ENCODE measurements at regions not wholly inside any gene's neighbourhood (a gene's known extent, or its start where the extent isn't known, plus 50 kb on each side); places are given as distances from the start of the nearest gene placed in this dataset.

DNA sequence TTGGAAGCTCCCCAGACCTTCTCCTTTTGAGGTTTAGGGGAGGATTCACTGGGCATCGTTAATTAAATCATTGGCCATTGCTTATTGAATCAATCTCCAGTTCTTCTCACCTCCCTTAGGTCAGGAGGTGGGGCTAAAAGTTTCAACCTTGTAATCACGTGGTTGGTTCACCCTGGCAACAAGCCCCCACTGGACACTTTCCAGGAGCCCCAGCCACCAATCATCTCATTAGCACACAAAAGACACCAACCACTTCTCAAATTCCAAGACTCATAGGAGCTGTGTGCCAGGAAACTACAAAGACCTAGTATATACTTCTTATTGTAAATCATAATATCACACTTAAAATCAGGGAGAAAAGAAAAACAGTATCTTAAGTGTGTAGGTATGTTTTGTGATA lies 94.6 kb upstream of the PLEKHA5 start:
- intact Hi-C loops (cut with micrococcal nuclease): no loop called here
- no peaks in the 10 kb centered on the region for H3K4me1 Mint-ChIP-seq (ENCODE audit: low read depth)
- no peak overlapping the region for H3K4me3 Mint-ChIP-seq
- peaks cover 7% of the 10 kb centered on the region for H3K9me3 Mint-ChIP-seq
- CTCF ChIA-PET: no interaction called here
- H3K36me3 Mint-ChIP-seq (ENCODE audit: low read depth): no peaks in the 10 kb centered on the region
- no peak overlapping the region for H3K27ac Mint-ChIP-seq
- H3K27me3 Mint-ChIP-seq (ENCODE audit: low read depth): no peaks in the 10 kb centered on the region
- DNase-seq: no peak

DNA sequence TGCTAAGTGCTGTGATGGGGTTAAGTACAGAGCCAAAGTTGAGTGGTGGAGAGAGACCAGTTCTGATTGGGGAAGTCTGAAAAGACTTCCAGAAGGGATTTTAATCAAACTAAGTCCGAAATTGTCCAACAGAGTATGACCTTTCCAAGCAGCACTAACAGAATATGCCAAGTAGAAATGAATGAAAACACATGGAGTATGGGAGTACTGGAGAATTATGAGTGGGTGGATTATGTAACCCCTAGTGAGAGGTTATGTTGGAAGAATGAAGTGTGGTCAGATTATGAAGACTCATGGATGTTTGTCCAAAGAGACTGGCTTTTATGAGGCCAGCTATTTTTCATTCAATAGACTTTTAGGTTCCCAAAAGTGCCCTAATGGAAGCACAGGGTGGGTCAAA lies 94.0 kb upstream of the PLEKHA5 start:
- Mint-ChIP-seq H3K9me3 (peaks cover 7% of the 10 kb centered on the region), H3K4me1 (ENCODE audit: low read depth) (no peaks in the 10 kb centered on the region), H3K36me3 (ENCODE audit: low read depth) (no peaks in the 10 kb centered on the region), H3K4me3 (no peak overlapping the region), H3K27ac (no peak overlapping the region), H3K27me3 (ENCODE audit: low read depth) (no peaks in the 10 kb centered on the region)
- intact Hi-C loops (cut with micrococcal nuclease): no loop called here
- CTCF ChIA-PET: no interaction called here
- no peak for DNase-seq

DNA sequence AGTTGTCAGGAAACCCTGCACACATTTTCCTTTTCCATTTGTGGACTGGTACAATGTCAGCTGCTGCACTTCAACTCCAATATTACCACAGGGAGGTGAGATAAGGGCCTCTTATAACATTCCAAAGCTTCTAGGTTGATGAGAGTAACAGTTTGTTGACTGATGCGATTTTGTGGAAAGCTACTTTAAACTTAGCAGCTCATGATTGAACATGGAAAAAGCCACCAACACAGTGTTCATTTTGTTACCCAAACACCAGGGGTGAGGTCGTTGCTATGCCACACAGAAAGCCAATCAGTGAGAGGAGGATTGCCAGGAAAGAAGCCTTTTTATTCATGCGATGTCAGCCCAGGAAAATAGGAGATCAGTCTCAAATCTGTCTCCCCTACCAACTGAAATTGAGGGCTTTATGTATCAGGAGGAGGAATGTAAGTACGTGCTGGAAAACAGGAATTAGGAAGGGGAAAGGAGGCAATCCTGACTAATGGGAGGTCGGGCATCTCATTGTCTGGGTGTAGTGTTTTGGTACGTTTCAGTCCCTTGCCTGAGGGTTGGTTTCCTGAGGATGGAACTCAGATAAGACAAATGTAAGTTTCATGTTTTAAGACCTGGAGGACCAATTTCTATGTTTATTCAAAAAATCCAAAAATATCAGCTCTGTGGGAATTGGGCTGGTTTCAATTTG lies 92.7 kb upstream of the PLEKHA5 start:
- intact Hi-C loops (cut with micrococcal nuclease): no loop called here
- H3K36me3 Mint-ChIP-seq (ENCODE audit: low read depth): no peaks in the 10 kb centered on the region
- H3K4me3 Mint-ChIP-seq: no peak overlapping the region
- CTCF ChIA-PET: interaction anchor here (0.8 kb wide), 1 partner anchor 1778 kb away, joined by 4 read pairs; no protein-coding TSS in a partner anchor
- no peaks in the 10 kb centered on the region for H3K27me3 Mint-ChIP-seq (ENCODE audit: low read depth)
- H3K9me3 Mint-ChIP-seq: peaks cover 7% of the 10 kb centered on the region
- no peak for DNase-seq
- no peak overlapping the region for H3K27ac Mint-ChIP-seq
- no peaks in the 10 kb centered on the region for H3K4me1 Mint-ChIP-seq (ENCODE audit: low read depth)

DNA sequence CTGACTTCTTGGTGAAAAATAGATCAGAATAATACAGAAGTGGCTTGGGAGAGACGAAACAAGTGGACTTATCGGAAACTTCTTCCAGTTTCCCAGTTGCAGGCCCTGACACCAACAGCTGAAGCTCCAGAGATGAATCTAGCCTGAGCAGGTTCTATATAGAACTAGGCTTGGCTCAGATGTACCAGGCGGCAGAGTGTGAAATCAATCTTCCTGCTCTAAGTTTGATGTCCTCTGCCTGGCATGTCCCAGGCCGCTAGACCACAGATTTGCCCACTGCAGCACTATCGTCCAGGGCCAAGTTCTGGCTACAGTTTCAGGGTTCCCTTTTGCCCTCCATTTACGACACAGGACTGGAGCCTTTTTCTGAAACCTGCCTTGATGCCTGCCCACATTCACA lies 91.3 kb upstream of the PLEKHA5 start:
- Mint-ChIP-seq H3K27ac (no peak overlapping the region), H3K4me1 (ENCODE audit: low read depth) (no peaks in the 10 kb centered on the region), H3K36me3 (ENCODE audit: low read depth) (no peaks in the 10 kb centered on the region), H3K4me3 (no peak overlapping the region), H3K9me3 (peaks cover 4% of the 10 kb centered on the region), H3K27me3 (ENCODE audit: low read depth) (no peaks in the 10 kb centered on the region)
- intact Hi-C loops (cut with micrococcal nuclease): no loop called here
- no peak for DNase-seq
- CTCF ChIA-PET: no interaction called here

DNA sequence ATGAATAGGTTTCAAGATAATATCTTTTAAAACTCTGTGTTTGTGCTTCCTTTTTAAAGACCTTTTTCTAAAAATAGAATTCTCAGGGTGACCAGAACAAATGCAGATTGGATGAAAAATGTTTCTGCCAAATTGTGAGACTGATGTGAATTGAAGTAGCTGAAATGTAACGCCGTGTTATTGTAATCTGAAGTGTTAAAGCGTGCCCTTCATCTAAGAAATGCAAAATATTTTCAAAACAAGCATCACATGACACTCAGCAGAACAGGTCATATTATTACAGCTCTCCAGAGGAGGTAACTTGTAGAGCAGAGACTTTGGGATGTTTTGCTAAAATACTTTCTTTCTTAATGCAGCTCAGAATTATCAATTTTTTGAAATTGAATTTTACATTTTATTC lies 90.0 kb upstream of the PLEKHA5 start:
- intact Hi-C loops (cut with micrococcal nuclease): no loop called here
- H3K27me3 Mint-ChIP-seq (ENCODE audit: low read depth): peaks cover 3% of the 10 kb centered on the region
- H3K4me1 Mint-ChIP-seq (ENCODE audit: low read depth): no peaks in the 10 kb centered on the region
- no peaks in the 10 kb centered on the region for H3K36me3 Mint-ChIP-seq (ENCODE audit: low read depth)
- H3K27ac Mint-ChIP-seq: no peak overlapping the region
- CTCF ChIA-PET: no interaction called here
- no peak overlapping the region for H3K4me3 Mint-ChIP-seq
- no peaks in the 10 kb centered on the region for H3K9me3 Mint-ChIP-seq
- DNase-seq: no peak

DNA sequence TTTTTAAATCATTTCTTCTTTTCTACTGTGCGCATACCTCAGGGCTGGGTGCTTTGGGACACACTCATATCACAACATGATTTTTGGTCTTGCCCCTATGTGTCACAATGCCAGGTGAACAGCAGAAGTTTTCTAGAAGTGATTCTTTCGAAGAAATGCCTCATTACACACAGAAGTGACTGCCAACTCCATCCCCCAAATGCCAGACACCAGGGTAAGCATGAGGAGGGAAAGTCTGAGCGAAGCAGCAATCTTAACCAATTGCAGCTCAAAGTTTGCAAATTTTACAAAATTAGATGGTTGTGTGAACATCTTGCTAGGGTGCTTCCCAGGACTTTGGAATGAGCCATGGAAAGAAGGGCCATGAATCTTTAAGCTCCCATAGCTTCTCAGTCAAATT lies 87.3 kb upstream of the PLEKHA5 start:
- intact Hi-C loops (cut with micrococcal nuclease): no loop called here
- Mint-ChIP-seq H3K9me3 (no peaks in the 10 kb centered on the region), H3K36me3 (ENCODE audit: low read depth) (no peaks in the 10 kb centered on the region), H3K4me1 (ENCODE audit: low read depth) (no peaks in the 10 kb centered on the region), H3K27ac (no peak overlapping the region), H3K4me3 (no peak overlapping the region), H3K27me3 (ENCODE audit: low read depth) (peaks cover 3% of the 10 kb centered on the region)
- DNase-seq: no peak
- CTCF ChIA-PET: no interaction called here

DNA sequence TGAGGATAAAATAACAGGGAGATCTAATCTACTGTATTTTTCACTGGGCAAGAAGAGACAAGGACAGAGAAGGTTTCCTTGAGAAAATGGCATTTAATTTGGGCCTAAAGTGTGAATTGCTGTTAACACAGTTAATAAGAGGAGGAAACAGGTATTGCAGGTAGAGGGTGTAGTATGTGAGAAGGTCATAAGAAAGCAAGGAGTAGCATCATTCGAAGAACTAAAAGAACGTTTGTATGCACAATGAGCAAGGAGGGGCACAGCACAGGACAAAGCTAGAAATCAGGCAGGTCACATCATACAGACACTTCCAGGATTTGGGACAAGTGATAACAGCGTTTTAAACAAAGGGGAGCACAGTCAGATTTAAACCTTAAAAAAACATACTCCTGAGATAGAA lies 85.1 kb upstream of the PLEKHA5 start:
- Mint-ChIP-seq H3K4me1 (ENCODE audit: low read depth) (no peaks in the 10 kb centered on the region), H3K27ac (no peak overlapping the region), H3K4me3 (no peak overlapping the region), H3K36me3 (ENCODE audit: low read depth) (no peaks in the 10 kb centered on the region), H3K9me3 (no peaks in the 10 kb centered on the region), H3K27me3 (ENCODE audit: low read depth) (peaks cover 3% of the 10 kb centered on the region)
- CTCF ChIA-PET: no interaction called here
- intact Hi-C loops (cut with micrococcal nuclease): no loop called here
- DNase-seq: no peak

DNA sequence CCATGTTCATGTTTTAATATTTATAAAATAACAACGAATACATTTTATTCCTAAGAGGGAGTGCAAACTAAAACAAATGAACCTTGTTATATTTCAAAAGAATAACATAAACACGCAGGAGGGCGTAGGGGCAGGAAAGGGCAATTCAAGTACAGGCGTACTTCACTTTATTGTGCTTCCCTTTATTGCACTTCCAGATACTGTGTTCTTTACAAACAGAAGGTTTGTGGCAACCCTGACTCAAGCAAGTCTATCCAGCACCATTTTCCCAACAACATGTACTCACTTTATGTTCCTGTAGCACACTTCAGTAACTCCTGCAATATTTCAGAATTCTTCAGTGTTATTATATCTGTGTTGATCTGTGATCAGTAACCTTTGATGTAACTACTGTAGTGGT lies 84.6 kb upstream of the PLEKHA5 start:
- peaks cover 3% of the 10 kb centered on the region for H3K27me3 Mint-ChIP-seq (ENCODE audit: low read depth)
- DNase-seq: no peak
- H3K36me3 Mint-ChIP-seq (ENCODE audit: low read depth): no peaks in the 10 kb centered on the region
- no peaks in the 10 kb centered on the region for H3K9me3 Mint-ChIP-seq
- CTCF ChIA-PET: no interaction called here
- no peak overlapping the region for H3K27ac Mint-ChIP-seq
- no peaks in the 10 kb centered on the region for H3K4me1 Mint-ChIP-seq (ENCODE audit: low read depth)
- no peak overlapping the region for H3K4me3 Mint-ChIP-seq
- intact Hi-C loops (cut with micrococcal nuclease): no loop called here

DNA sequence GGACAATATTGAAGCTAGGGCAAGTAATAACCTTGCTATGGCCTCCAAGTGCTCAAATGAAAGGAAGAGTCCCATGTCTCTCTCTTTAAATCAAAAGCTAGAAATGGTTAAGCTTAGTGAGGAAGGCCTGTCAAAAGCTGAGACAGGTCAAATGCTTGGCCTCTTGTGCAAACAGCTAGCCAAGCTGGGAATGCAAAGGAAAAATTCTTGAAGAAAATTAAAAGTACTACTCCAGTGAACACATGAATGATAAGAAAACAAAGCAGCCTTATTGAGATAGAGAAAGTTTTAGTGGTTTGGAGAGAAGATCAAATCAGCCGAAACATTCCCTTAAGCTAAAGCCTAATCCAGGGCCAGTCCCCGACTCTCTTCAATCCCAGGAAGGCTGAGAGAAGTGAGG lies 84.1 kb upstream of the PLEKHA5 start:
- H3K9me3 Mint-ChIP-seq: no peaks in the 10 kb centered on the region
- H3K36me3 Mint-ChIP-seq (ENCODE audit: low read depth): no peaks in the 10 kb centered on the region
- no peak for DNase-seq
- CTCF ChIA-PET: no interaction called here
- intact Hi-C loops (cut with micrococcal nuclease): no loop called here
- no peak overlapping the region for H3K4me3 Mint-ChIP-seq
- no peak overlapping the region for H3K27ac Mint-ChIP-seq
- peaks cover 3% of the 10 kb centered on the region for H3K27me3 Mint-ChIP-seq (ENCODE audit: low read depth)
- no peaks in the 10 kb centered on the region for H3K4me1 Mint-ChIP-seq (ENCODE audit: low read depth)

DNA sequence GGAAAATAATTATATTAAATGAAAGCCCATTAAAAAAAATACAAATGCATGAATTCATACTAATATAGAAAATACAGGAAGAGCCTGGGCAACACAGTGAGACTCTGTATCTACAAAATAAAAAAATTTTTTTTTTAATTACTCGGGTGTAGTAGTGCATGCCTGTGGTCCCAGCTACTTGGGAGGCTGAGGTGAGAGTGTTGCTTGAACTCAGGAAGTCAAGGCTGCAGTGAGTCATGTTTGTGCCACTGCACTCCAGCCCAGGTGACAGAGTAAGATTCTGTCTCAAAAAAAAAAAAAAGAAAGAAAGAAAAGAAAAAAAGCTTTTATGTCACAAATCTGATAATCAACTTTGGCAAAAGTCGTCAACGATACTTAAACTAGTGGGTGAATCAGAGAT lies 80.6 kb upstream of the PLEKHA5 start:
- H3K9me3 Mint-ChIP-seq: no peaks in the 10 kb centered on the region
- H3K4me1 Mint-ChIP-seq (ENCODE audit: low read depth): no peaks in the 10 kb centered on the region
- CTCF ChIA-PET: no interaction called here
- H3K36me3 Mint-ChIP-seq (ENCODE audit: low read depth): no peaks in the 10 kb centered on the region
- no peak overlapping the region for H3K27ac Mint-ChIP-seq
- peaks cover 3% of the 10 kb centered on the region for H3K27me3 Mint-ChIP-seq (ENCODE audit: low read depth)
- H3K4me3 Mint-ChIP-seq: no peak overlapping the region
- intact Hi-C loops (cut with micrococcal nuclease): no loop called here
- DNase-seq: no peak

DNA sequence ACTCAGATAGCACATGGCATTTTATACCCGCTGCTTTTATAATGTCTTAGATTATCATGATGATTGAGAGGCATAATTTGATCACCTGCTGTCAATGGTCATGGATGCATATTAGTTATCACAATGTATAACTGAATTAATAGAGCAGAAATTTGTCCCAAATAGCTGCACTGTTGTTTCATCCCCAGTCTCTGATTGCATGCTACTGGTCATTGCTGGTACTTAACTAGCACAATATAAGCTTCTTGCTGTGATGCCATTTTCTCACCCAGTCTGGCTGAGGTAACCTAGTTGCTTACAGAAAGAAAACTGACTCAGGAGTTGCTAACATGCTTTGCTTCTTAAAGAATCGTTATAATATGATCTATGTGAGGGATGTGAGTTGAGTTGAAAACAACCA lies 76.8 kb upstream of the PLEKHA5 start:
- intact Hi-C loops (cut with micrococcal nuclease): no loop called here
- Mint-ChIP-seq H3K4me1 (ENCODE audit: low read depth) (no peaks in the 10 kb centered on the region), H3K27me3 (ENCODE audit: low read depth) (no peaks in the 10 kb centered on the region), H3K27ac (no peak overlapping the region), H3K36me3 (ENCODE audit: low read depth) (no peaks in the 10 kb centered on the region), H3K9me3 (no peaks in the 10 kb centered on the region), H3K4me3 (no peak overlapping the region)
- DNase-seq: no peak
- CTCF ChIA-PET: no interaction called here

DNA sequence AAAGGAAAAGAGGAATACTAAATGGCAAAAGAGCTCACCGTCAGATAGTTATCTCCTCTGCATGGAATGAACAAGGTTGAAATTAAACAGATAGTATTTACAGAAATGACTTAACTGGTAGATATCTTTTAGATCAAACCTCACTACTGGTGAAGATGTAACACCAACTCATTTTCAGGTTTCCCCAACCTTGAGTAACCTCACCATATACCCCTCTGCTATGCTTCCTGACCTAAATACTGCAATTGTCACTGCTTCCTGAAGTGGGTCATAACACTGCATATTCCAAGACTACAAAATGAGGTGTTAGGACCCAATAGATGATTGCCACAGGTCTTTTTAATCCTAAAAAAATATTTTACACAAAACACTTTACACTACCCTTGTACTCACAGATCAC lies 76.3 kb upstream of the PLEKHA5 start:
- no peaks in the 10 kb centered on the region for H3K36me3 Mint-ChIP-seq (ENCODE audit: low read depth)
- no peak overlapping the region for H3K4me3 Mint-ChIP-seq
- no peaks in the 10 kb centered on the region for H3K27me3 Mint-ChIP-seq (ENCODE audit: low read depth)
- CTCF ChIA-PET: no interaction called here
- no peaks in the 10 kb centered on the region for H3K9me3 Mint-ChIP-seq
- intact Hi-C loops (cut with micrococcal nuclease): no loop called here
- DNase-seq: no peak
- no peak overlapping the region for H3K27ac Mint-ChIP-seq
- no peaks in the 10 kb centered on the region for H3K4me1 Mint-ChIP-seq (ENCODE audit: low read depth)

DNA sequence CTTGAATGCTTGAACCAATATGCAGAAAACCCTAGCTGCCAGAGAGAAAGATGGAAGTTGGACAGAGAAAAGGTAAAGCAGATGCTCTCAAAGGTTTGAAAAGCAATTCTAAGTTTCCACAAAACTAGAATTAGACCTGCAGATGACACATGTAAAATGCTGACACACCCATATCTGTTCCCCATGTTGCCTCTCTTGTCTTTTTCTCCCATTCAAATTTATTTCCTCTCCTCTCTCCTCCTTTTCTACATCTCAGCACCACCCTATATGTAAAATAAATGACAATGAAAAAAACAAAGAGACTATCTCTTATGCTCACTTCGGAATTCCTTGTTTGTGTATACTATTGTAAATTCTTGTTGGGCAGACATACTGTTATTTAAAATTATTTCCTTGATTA lies 75.5 kb upstream of the PLEKHA5 start:
- no peaks in the 10 kb centered on the region for H3K36me3 Mint-ChIP-seq (ENCODE audit: low read depth)
- H3K4me3 Mint-ChIP-seq: no peak overlapping the region
- CTCF ChIA-PET: no interaction called here
- no peaks in the 10 kb centered on the region for H3K27me3 Mint-ChIP-seq (ENCODE audit: low read depth)
- intact Hi-C loops (cut with micrococcal nuclease): no loop called here
- no peak overlapping the region for H3K27ac Mint-ChIP-seq
- no peaks in the 10 kb centered on the region for H3K9me3 Mint-ChIP-seq
- DNase-seq: no peak
- no peaks in the 10 kb centered on the region for H3K4me1 Mint-ChIP-seq (ENCODE audit: low read depth)

DNA sequence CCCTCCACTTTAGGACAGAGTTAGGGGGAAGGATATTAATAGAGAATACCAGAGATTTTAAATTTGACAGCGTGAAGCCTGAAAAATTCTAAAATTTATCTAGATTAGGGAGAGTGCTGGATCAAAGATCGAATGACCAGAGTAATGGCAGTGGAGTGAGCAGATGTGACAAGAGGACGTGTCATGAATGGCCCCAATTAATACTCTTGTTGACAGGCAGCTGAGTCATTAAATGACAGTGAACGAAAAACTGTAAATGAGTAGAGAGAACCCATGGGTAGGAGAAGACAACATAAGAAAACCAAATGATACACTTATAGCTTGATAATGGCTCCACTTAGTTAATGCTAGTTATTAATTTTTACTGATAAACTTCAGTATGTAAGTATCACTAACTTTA lies 73.9 kb upstream of the PLEKHA5 start:
- H3K27ac Mint-ChIP-seq: no peak overlapping the region
- no peaks in the 10 kb centered on the region for H3K27me3 Mint-ChIP-seq (ENCODE audit: low read depth)
- intact Hi-C loops (cut with micrococcal nuclease): no loop called here

More for the DNA sequence above, 73.9 kb upstream of the PLEKHA5 start:
- CTCF ChIA-PET: interaction anchor here (0.7 kb wide), 1 partner anchor 43 kb away, joined by 3 read pairs; no protein-coding TSS in a partner anchor
- Mint-ChIP-seq H3K4me3 (no peak overlapping the region), H3K4me1 (ENCODE audit: low read depth) (no peaks in the 10 kb centered on the region), H3K36me3 (ENCODE audit: low read depth) (no peaks in the 10 kb centered on the region), H3K9me3 (no peaks in the 10 kb centered on the region)
- DNase-seq: no peak
